Endothelial cell (in vitro differentiated cells): ENCODE measurements at regions not wholly inside any gene's neighbourhood (a gene's known extent, or its start where the extent isn't known, plus 50 kb on each side); places are given as distances from the start of the nearest gene placed in this dataset.

Experiments
- DNase-seq: peaks from one replicate; pipeline ENCODE4 v3.0.0; 2021; ENCODE audit warnings: low spot score
- H3K27ac Mint-ChIP-seq: one replicate; pipeline ENCODE4 v1.8.0; 2021; ENCODE audit warnings: mixed read lengths, inconsistent platforms; ENCODE audit not compliant: unreplicated experiment
- H3K27me3 Mint-ChIP-seq: one replicate; pipeline ENCODE4 v1.8.0; 2021; ENCODE audit warnings: mild to moderate bottlenecking, moderate library complexity, mixed read lengths, inconsistent platforms; ENCODE audit not compliant: unreplicated experiment
- H3K36me3 Mint-ChIP-seq: one replicate; pipeline ENCODE4 v1.8.0; 2021; ENCODE audit warnings: mild to moderate bottlenecking, low read depth, mixed read lengths, inconsistent platforms; ENCODE audit not compliant: unreplicated experiment
- H3K4me1 Mint-ChIP-seq: one replicate; pipeline ENCODE4 v1.8.0; 2021; ENCODE audit warnings: mild to moderate bottlenecking, mixed read lengths, inconsistent platforms; ENCODE audit not compliant: unreplicated experiment
- H3K4me3 Mint-ChIP-seq: one replicate; pipeline ENCODE4 v1.8.0; 2021; ENCODE audit warnings: mild to moderate bottlenecking, mixed read lengths, inconsistent platforms; ENCODE audit not compliant: unreplicated experiment
- H3K9me3 Mint-ChIP-seq: one replicate; pipeline ENCODE4 v1.8.0; 2021; ENCODE audit warnings: mixed read lengths, inconsistent platforms; ENCODE audit not compliant: unreplicated experiment
- CTCF ChIP-seq: fragments of 200-600 bp; sonication (generic); IDR thresholded peaks from one replicate; pipeline ENCODE4 v1.5.0; 2021; ENCODE audit warnings: antibody characterized with exemption; ENCODE audit not compliant: unreplicated experiment

DNA sequence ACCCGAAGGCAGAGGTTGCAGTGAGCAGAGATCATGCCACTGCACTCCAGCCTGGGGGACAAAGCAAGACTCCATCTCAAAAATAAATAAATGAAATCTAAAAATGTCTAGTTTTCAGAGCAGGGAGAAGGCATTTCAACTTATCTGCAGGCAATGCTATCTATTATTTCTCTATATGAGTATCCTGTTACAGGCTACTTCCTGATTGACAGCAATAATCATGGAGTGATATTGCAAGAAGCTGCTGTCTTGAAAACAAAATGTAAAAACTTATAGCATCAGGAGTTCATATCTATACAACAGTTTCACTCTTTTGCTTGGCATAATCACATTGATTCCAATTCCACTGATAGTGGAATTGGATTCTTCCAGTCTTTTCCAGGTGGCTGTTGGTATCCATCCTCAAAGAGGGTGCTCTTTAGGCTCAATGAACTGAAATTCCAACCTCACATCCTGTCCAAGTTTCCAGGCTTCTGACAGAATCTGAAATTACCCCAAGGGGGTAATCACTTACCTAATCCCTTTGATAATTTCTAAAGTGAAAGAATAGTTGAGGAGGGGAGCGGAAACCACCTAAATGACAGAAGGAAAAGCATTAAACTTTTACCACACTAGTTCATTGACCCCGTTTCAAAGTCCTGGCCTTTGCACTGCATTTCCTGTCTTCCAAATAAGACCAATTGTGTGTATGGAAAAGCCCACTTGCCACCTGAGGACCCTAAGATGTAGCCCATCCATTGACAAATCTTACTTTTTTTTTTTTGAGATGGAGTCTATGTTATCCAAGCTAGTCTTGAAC is 107.6 kb downstream of the GLUL start:
- H3K4me1 Mint-ChIP-seq = peaks cover 7% of the 10 kb centered on the region
- no peak overlapping the region for H3K27ac Mint-ChIP-seq
- H3K4me3 Mint-ChIP-seq = no peak overlapping the region
- DNase-seq = no peak
- no peak for TF ChIP-seq CTCF
- H3K36me3 Mint-ChIP-seq = no peaks in the 10 kb centered on the region
- H3K9me3 Mint-ChIP-seq = no peaks in the 10 kb centered on the region
- no peaks in the 10 kb centered on the region for H3K27me3 Mint-ChIP-seq

GRCh38 chr1:182281541-182281940 is 110.0 kb downstream of the GLUL start:
- Mint-ChIP-seq H3K4me1 (peaks cover 11% of the 10 kb centered on the region), H3K36me3 (no peaks in the 10 kb centered on the region), H3K27ac (no peak overlapping the region), H3K9me3 (no peaks in the 10 kb centered on the region), H3K4me3 (no peak overlapping the region), H3K27me3 (no peaks in the 10 kb centered on the region)
- TF ChIP-seq CTCF = no peak
- no peak for DNase-seq

- no peaks in the 10 kb centered on the region for H3K9me3 Mint-ChIP-seq
Observed at GRCh38 chr1:182280504-182280900, 111.1 kb downstream of the GLUL start.

DNA sequence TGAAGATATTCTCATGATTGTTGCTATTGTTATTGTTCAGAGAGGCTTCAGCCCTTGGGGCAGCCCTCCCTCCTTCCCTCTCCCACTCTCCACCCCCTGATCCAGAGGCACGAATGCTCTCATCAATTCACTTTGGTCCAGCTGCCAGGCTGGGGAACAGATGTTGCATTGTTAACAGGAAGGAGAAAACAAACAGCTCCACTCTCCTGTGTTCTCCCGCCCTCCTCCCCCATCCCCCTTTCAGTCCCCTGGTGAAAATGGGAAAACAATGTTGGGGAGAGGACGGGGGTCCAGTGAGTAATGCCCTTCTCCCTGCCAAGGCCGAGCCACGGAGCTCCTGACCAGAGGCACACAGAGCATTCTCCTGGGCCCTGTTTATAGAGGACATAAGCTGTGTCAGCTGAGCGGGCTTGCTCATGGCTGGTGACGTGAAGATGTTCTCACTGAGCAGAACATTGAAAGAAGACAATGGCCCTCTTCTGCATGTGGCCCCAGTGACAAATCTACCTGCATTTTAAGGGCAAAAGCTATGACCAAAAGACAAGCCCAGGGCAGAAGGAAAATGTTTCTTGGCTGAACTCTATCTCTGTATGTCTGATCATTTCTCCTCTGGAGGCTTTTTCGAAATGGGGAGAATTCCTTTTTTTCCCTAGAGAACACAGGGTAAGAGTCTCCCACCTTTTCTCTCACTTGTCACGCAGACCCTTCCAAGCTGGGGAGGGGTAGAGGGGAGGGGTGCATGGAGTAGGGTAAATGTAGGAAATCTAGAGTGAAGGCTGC is 111.7 kb downstream of the GLUL start:
- Mint-ChIP-seq H3K36me3 (no peaks in the 10 kb centered on the region), H3K4me3 (no peak overlapping the region), H3K9me3 (no peaks in the 10 kb centered on the region), H3K27ac (no peak overlapping the region), H3K4me1 (peaks cover 11% of the 10 kb centered on the region), H3K27me3 (no peaks in the 10 kb centered on the region)
- peak; percentile 38 for DNase-seq
- no peak for TF ChIP-seq CTCF

More at GRCh38 chr1:182280504-182280900, 111.1 kb downstream of the GLUL start:
- Mint-ChIP-seq H3K4me3 (no peak overlapping the region), H3K27me3 (no peaks in the 10 kb centered on the region), H3K4me1 (peaks cover 11% of the 10 kb centered on the region), H3K27ac (no peak overlapping the region), H3K36me3 (no peaks in the 10 kb centered on the region)
- no peak for DNase-seq
- TF ChIP-seq CTCF = no peak

GRCh38 chr1:182279302-182279701 is 112.3 kb downstream of the GLUL start:
- Mint-ChIP-seq H3K27me3 (no peaks in the 10 kb centered on the region), H3K9me3 (no peaks in the 10 kb centered on the region), H3K36me3 (no peaks in the 10 kb centered on the region), H3K27ac (no peak overlapping the region), H3K4me1 (peaks cover 9% of the 10 kb centered on the region), H3K4me3 (no peak overlapping the region)
- TF ChIP-seq CTCF = no peak
- DNase-seq = no peak
